ENCODE measurements at regions not wholly inside any gene's neighbourhood (a gene's known extent, or its start where the extent isn't known, plus 50 kb on each side); places are given as distances from the start of the nearest gene placed in this dataset.

DNA sequence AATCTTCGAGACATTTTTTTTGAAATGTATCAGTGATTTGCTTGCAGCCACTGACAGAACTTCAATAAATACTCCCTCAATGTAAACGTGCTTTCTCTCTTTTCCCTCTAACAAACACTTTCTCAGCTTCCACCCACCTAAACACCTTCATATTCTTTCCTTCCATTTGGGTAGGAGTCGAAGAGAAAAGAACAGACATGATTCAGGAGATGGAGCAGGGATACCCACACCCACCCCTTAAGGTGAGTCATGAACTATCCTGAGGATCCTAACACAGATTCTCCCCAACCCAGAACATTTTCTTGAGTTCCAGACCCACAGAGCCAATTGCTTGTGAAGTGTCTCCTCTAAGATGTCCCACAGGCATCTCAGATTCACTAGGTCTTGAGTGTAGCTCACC lies 488.8 kb downstream of the CDK5RAP2 start:
- Histone ChIP-seq H2BK15ac (ENCODE audit: low read depth, low read length) (no peak overlapping the region), H3K79me2 (ENCODE audit: insufficient read depth, low read length) (no peaks in the 10 kb centered on the region), H2BK120ac (ENCODE audit: low read depth, low read length, poor library complexity, severe bottlenecking) (no peak overlapping the region), H4K20me1 (ENCODE audit: control insufficient read depth, insufficient read depth, insufficient read length) (no peaks in the 10 kb centered on the region), H3K4me2 (ENCODE audit: insufficient read depth, insufficient read length, low read length) (no peak overlapping the region), H3K9me3 (ENCODE audit: control insufficient read depth, low read depth, low read length) (no peaks in the 10 kb centered on the region), H3K4me1 (ENCODE audit: insufficient read depth, low read length) (peaks cover 3% of the 10 kb centered on the region), H3K9ac (ENCODE audit: extremely low read depth, insufficient read length, low read length) (no peak overlapping the region), H2BK20ac (ENCODE audit: low read depth, low read length, poor library complexity, severe bottlenecking) (no peak overlapping the region), H4K8ac (replicated peaks; ENCODE audit: insufficient read length, low read depth, low read length) (no peak overlapping the region), H3K56ac (ENCODE audit: insufficient read length, low read depth, low read length) (no peak overlapping the region), H3K27me3 (ENCODE audit: insufficient read depth, low read length) (no peaks in the 10 kb centered on the region), H4K5ac (ENCODE audit: insufficient read length, low read depth, low read length) (no peak overlapping the region), H3K79me1 (ENCODE audit: insufficient read depth, low read depth, low read length, poor library complexity, severe bottlenecking) (no peaks in the 10 kb centered on the region), H3K23me2 (ENCODE audit: insufficient read length, low read depth, low read length, poor library complexity, severe bottlenecking) (no peaks in the 10 kb centered on the region), H3K14ac (ENCODE audit: insufficient read depth, low read length) (no peak overlapping the region), H3K27ac (ENCODE audit: insufficient read length, low read depth, low read length) (no peak overlapping the region), H4K91ac (ENCODE audit: insufficient read length, low read depth, low read length) (no peak overlapping the region), H3T11ph (ENCODE audit: low read length) (no peak overlapping the region), H3K18ac (ENCODE audit: insufficient read length, low read depth, low read length) (no peak overlapping the region), H2BK5ac (ENCODE audit: insufficient read length, low read length) (no peak overlapping the region), H3K23ac (ENCODE audit: insufficient read length, low read depth, low read length) (no peak overlapping the region), H3K4ac (ENCODE audit: low read depth, low read length) (no peak overlapping the region), H2AFZ (ENCODE audit: low read length) (no peak overlapping the region), H2AK5ac (ENCODE audit: insufficient read length, low read length) (no peak overlapping the region), H2BK12ac (ENCODE audit: insufficient read length, low read depth, low read length) (no peak overlapping the region)
- peaks cover 23 to 24% of the 10 kb centered on the region in 2 experiments for H3K4me1 Mint-ChIP-seq
- H3K9me3 Mint-ChIP-seq: peaks cover 5 to 8% of the 10 kb centered on the region in 2 experiments
- no peak overlapping the region for H3K4me3 Mint-ChIP-seq
- TF ChIP-seq, protein P1, sequence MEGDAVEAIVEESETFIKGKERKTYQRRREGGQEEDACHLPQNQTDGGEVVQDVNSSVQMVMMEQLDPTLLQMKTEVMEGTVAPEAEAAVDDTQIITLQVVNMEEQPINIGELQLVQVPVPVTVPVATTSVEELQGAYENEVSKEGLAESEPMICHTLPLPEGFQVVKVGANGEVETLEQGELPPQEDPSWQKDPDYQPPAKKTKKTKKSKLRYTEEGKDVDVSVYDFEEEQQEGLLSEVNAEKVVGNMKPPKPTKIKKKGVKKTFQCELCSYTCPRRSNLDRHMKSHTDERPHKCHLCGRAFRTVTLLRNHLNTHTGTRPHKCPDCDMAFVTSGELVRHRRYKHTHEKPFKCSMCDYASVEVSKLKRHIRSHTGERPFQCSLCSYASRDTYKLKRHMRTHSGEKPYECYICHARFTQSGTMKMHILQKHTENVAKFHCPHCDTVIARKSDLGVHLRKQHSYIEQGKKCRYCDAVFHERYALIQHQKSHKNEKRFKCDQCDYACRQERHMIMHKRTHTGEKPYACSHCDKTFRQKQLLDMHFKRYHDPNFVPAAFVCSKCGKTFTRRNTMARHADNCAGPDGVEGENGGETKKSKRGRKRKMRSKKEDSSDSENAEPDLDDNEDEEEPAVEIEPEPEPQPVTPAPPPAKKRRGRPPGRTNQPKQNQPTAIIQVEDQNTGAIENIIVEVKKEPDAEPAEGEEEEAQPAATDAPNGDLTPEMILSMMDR (conservative IDR thresholded peaks at IDR 0.05): no peak
- 100% methylated on average over 1 of the region's 3 CpGs for WGBS (ENCODE audit: extremely low coverage, insufficient read length, low lambda C conversion rate)
- H3K36me3 Mint-ChIP-seq (ENCODE audit: insufficient read depth in 1 of 3, low read depth in 3 of 3): peaks cover 4 to 10% (median 4%) of the 10 kb centered on the region in 3 experiments; a peak in 6 of 7 replicates
- no peak overlapping the region for H3K27ac Mint-ChIP-seq
- peaks cover 26% of the 10 kb centered on the region for H3K27me3 Mint-ChIP-seq (ENCODE audit: low read depth)
- no peak for DNase-seq

Measured in H9 (cell line).